ENCODE measurements at regions not wholly inside any gene's neighbourhood (a gene's known extent, or its start where the extent isn't known, plus 50 kb on each side); places are given as distances from the start of the nearest gene placed in this dataset.

GRCh38 chr16:80489173-80489572 lies 51.6 kb upstream of the DYNLRB2 start:
- Histone ChIP-seq H3K27ac (ENCODE audit: insufficient read depth, low read length, poor library complexity, severe bottlenecking) (no peak overlapping the region), H3K9me3 (ENCODE audit: control insufficient read depth in 2 of 2, low read length in 2 of 2) (no peaks in the 10 kb centered on the region), H3K4me3 (ENCODE audit: low read depth, low read length) (no peak overlapping the region), H3K36me3 (ENCODE audit: control insufficient read depth, insufficient read depth, low read length) (no peaks in the 10 kb centered on the region), H3K27me3 (ENCODE audit: control insufficient read depth, insufficient read depth, low read length) (peaks cover 2% of the 10 kb centered on the region), H3K4me1 (ENCODE audit: control insufficient read depth, insufficient read depth, low read length, poor library complexity, severe bottlenecking) (no peaks in the 10 kb centered on the region)
- no peak for ATAC-seq (ENCODE audit: low read depth in 2 of 2)
- H3K4me1 Mint-ChIP-seq: no peaks in the 10 kb centered on the region
- H3K4me3 Mint-ChIP-seq: no peak overlapping the region
- peaks cover 0 to 2% (median 0%) of the 10 kb centered on the region in 7 donors for H3K9me3 Mint-ChIP-seq
- no peak overlapping the region for H3K27ac Mint-ChIP-seq
- no peaks in the 10 kb centered on the region for H3K36me3 Mint-ChIP-seq
- H3K27me3 Mint-ChIP-seq: peaks cover 34% of the 10 kb centered on the region
- DNase-seq: no peak

- Histone ChIP-seq H3K36me3 (ENCODE audit: control insufficient read depth, insufficient read depth, low read length) (no peaks in the 10 kb centered on the region), H3K27ac (ENCODE audit: insufficient read depth, low read length, poor library complexity, severe bottlenecking) (no peak overlapping the region), H3K9me3 (ENCODE audit: control insufficient read depth in 2 of 2, low read length in 2 of 2) (no peaks in the 10 kb centered on the region), H3K4me1 (ENCODE audit: control insufficient read depth, insufficient read depth, low read length, poor library complexity, severe bottlenecking) (no peaks in the 10 kb centered on the region), H3K4me3 (ENCODE audit: low read depth, low read length) (no peak overlapping the region), H3K27me3 (ENCODE audit: control insufficient read depth, insufficient read depth, low read length) (peaks cover 2% of the 10 kb centered on the region)
- no peak for ATAC-seq (ENCODE audit: low read depth in 2 of 2)
- Mint-ChIP-seq H3K27me3 (peaks cover 39% of the 10 kb centered on the region), H3K9me3 (peaks cover 0 to 2% (median 0%) of the 10 kb centered on the region in 7 donors), H3K27ac (no peak overlapping the region), H3K4me3 (no peak overlapping the region), H3K36me3 (no peaks in the 10 kb centered on the region), H3K4me1 (no peaks in the 10 kb centered on the region)
- no peak for DNase-seq
These were observed 52.6 kb upstream of the DYNLRB2 start for GRCh38 chr16:80488167-80488566.

- Histone ChIP-seq H3K27ac (ENCODE audit: insufficient read depth, low read length, poor library complexity, severe bottlenecking) (no peak overlapping the region), H3K9me3 (ENCODE audit: control insufficient read depth in 2 of 2, low read length in 2 of 2) (no peaks in the 10 kb centered on the region), H3K36me3 (ENCODE audit: control insufficient read depth, insufficient read depth, low read length) (no peaks in the 10 kb centered on the region), H3K4me3 (ENCODE audit: low read depth, low read length) (no peak overlapping the region), H3K4me1 (ENCODE audit: control insufficient read depth, insufficient read depth, low read length, poor library complexity, severe bottlenecking) (no peaks in the 10 kb centered on the region), H3K27me3 (ENCODE audit: control insufficient read depth, insufficient read depth, low read length) (peaks cover 5% of the 10 kb centered on the region)
- H3K27me3 Mint-ChIP-seq: peaks cover 33% of the 10 kb centered on the region
- no peak overlapping the region for H3K27ac Mint-ChIP-seq
- H3K9me3 Mint-ChIP-seq: peaks cover 0 to 5% (median 0%) of the 10 kb centered on the region in 7 donors
- DNase-seq (no peak), ATAC-seq (ENCODE audit: low read depth in 2 of 2) (no peak)
- H3K4me3 Mint-ChIP-seq: no peak overlapping the region
- no peaks in the 10 kb centered on the region for H3K36me3 Mint-ChIP-seq
- no peaks in the 10 kb centered on the region for H3K4me1 Mint-ChIP-seq
These were observed 60.1 kb upstream of the DYNLRB2 start for GRCh38 chr16:80480664-80481063.

- H3K4me1 ChIP-seq (ENCODE audit: control insufficient read depth, insufficient read depth, low read length, poor library complexity, severe bottlenecking): no peaks in the 10 kb centered on the region
- peaks cover 22% of the 10 kb centered on the region for H3K27me3 Mint-ChIP-seq
- H3K27me3 ChIP-seq (ENCODE audit: control insufficient read depth, insufficient read depth, low read length): peaks cover 2% of the 10 kb centered on the region
- H3K27ac Mint-ChIP-seq: no peak overlapping the region
- no peak for ATAC-seq (ENCODE audit: low read depth in 2 of 2)
- H3K4me3 Mint-ChIP-seq: no peak overlapping the region
- H3K4me1 Mint-ChIP-seq: no peaks in the 10 kb centered on the region
- no peaks in the 10 kb centered on the region for H3K36me3 Mint-ChIP-seq
- no peaks in the 10 kb centered on the region for H3K9me3 ChIP-seq (ENCODE audit: control insufficient read depth in 2 of 2, low read length in 2 of 2)
- H3K9me3 Mint-ChIP-seq: peaks cover 0 to 5% (median 0%) of the 10 kb centered on the region in 7 donors
- no peak overlapping the region for H3K27ac ChIP-seq (ENCODE audit: insufficient read depth, low read length, poor library complexity, severe bottlenecking)
- no peak overlapping the region for H3K4me3 ChIP-seq (ENCODE audit: low read depth, low read length)
- no peaks in the 10 kb centered on the region for H3K36me3 ChIP-seq (ENCODE audit: control insufficient read depth, insufficient read depth, low read length)
- no peak for DNase-seq
These were observed 63.0 kb upstream of the DYNLRB2 start for GRCh38 chr16:80477838-80478237.

- Histone ChIP-seq H3K4me3 (ENCODE audit: low read depth, low read length) (no peak overlapping the region), H3K4me1 (ENCODE audit: control insufficient read depth, insufficient read depth, low read length, poor library complexity, severe bottlenecking) (no peaks in the 10 kb centered on the region), H3K9me3 (ENCODE audit: control insufficient read depth in 2 of 2, low read length in 2 of 2) (no peaks in the 10 kb centered on the region), H3K36me3 (ENCODE audit: control insufficient read depth, insufficient read depth, low read length) (no peaks in the 10 kb centered on the region), H3K27ac (ENCODE audit: insufficient read depth, low read length, poor library complexity, severe bottlenecking) (no peak overlapping the region), H3K27me3 (ENCODE audit: control insufficient read depth, insufficient read depth, low read length) (no peaks in the 10 kb centered on the region)
- DNase-seq (no peak), ATAC-seq (ENCODE audit: low read depth in 2 of 2) (no peak)
- peaks cover 0 to 3% (median 0%) of the 10 kb centered on the region in 4 donors for H3K4me1 Mint-ChIP-seq
- H3K27ac Mint-ChIP-seq: no peak overlapping the region
- H3K9me3 Mint-ChIP-seq: peaks cover 0 to 2% (median 0%) of the 10 kb centered on the region in 7 donors
- no peaks in the 10 kb centered on the region for H3K36me3 Mint-ChIP-seq
- peaks cover 5% of the 10 kb centered on the region for H3K27me3 Mint-ChIP-seq
- H3K4me3 Mint-ChIP-seq: no peak overlapping the region
These were observed 72.8 kb upstream of the DYNLRB2 start for GRCh38 chr16:80468029-80468428.

- H3K4me1 Mint-ChIP-seq: peaks cover 0 to 3% (median 0%) of the 10 kb centered on the region in 4 donors
- H3K27me3 ChIP-seq (ENCODE audit: control insufficient read depth, insufficient read depth, low read length): no peaks in the 10 kb centered on the region
- H3K27me3 Mint-ChIP-seq: peaks cover 5% of the 10 kb centered on the region
- no peaks in the 10 kb centered on the region for H3K9me3 ChIP-seq (ENCODE audit: control insufficient read depth in 2 of 2, low read length in 2 of 2)
- no peaks in the 10 kb centered on the region for H3K4me1 ChIP-seq (ENCODE audit: control insufficient read depth, insufficient read depth, low read length, poor library complexity, severe bottlenecking)
- peaks cover 0 to 2% (median 0%) of the 10 kb centered on the region in 7 donors for H3K9me3 Mint-ChIP-seq
- H3K4me3 Mint-ChIP-seq: no peak overlapping the region
- H3K36me3 Mint-ChIP-seq: no peaks in the 10 kb centered on the region
- DNase-seq: peak; percentile 17 to 63 (median 18)
- H3K36me3 ChIP-seq (ENCODE audit: control insufficient read depth, insufficient read depth, low read length): no peaks in the 10 kb centered on the region
- no peak overlapping the region for H3K27ac Mint-ChIP-seq
- no peak overlapping the region for H3K27ac ChIP-seq (ENCODE audit: insufficient read depth, low read length, poor library complexity, severe bottlenecking)
- peak; percentile 28 to 53 for ATAC-seq (ENCODE audit: low read depth in 2 of 2)
- no peak overlapping the region for H3K4me3 ChIP-seq (ENCODE audit: low read depth, low read length)
These were observed 74.5 kb upstream of the DYNLRB2 start for GRCh38 chr16:80466024-80466987.

GRCh38 chr16:80463751-80464495 lies 76.9 kb upstream of the DYNLRB2 start:
- Mint-ChIP-seq H3K27me3 (peaks cover 21% of the 10 kb centered on the region), H3K4me1 (peaks cover 0 to 3% (median 0%) of the 10 kb centered on the region in 4 donors), H3K27ac (no peak overlapping the region), H3K9me3 (peaks cover 0 to 2% (median 0%) of the 10 kb centered on the region in 7 donors), H3K36me3 (no peaks in the 10 kb centered on the region), H3K4me3 (no peak overlapping the region)
- ATAC-seq (ENCODE audit: low read depth in 2 of 2) (no peak), DNase-seq (no peak)
- peaks cover 5% of the 10 kb centered on the region for H3K27me3 ChIP-seq (ENCODE audit: control insufficient read depth, insufficient read depth, low read length)
- no peaks in the 10 kb centered on the region for H3K4me1 ChIP-seq (ENCODE audit: control insufficient read depth, insufficient read depth, low read length, poor library complexity, severe bottlenecking)
- H3K4me3 ChIP-seq (ENCODE audit: low read depth, low read length): no peak overlapping the region
- H3K27ac ChIP-seq (ENCODE audit: insufficient read depth, low read length, poor library complexity, severe bottlenecking): no peak overlapping the region
- H3K36me3 ChIP-seq (ENCODE audit: control insufficient read depth, insufficient read depth, low read length): no peaks in the 10 kb centered on the region
- no peaks in the 10 kb centered on the region for H3K9me3 ChIP-seq (ENCODE audit: control insufficient read depth in 2 of 2, low read length in 2 of 2)

Data from CD4-positive, CD25-positive, alpha-beta regulatory T cell (primary cell).